Endothelial cell of umbilical vein (primary cell): ENCODE measurements at regions not wholly inside any gene's neighbourhood (a gene's known extent, or its start where the extent isn't known, plus 50 kb on each side); places are given as distances from the start of the nearest gene placed in this dataset.

Experiments
- BruUV-seq: library from RNA; stranded (reverse); fragments of 400-500 nt; replicated peaks from 2 replicates; lab custom pipeline; 2021; lab: Mats Ljungman, UMichigan
- CTCF ChIA-PET: fragments of 300-600, 350-600 bp; sonication (Branson Sonifier 250); formaldehyde crosslinking; loops from one replicate; lab custom pipeline; 2021; ENCODE audit warnings: antibody characterized with exemption, inconsistent platforms; lab: Charles Lee
- POLR2A ChIA-PET: fragments of 300-600, 350-600 bp; sonication (Branson Sonifier 250); formaldehyde crosslinking; loops from one replicate; lab custom pipeline; 2021; ENCODE audit warnings: antibody characterized with exemption, inconsistent platforms; lab: Charles Lee
- DNase-seq: peaks from one replicate; pipeline ENCODE4 v3.0.0-alpha.2; 2011; ENCODE audit warnings: low read depth, low spot score
- FAIRE-seq: peaks from 2 replicates; lab custom pipeline; 2011; peaks lifted over from hg19 to GRCh38; lab: Jason Lieb, UNC
- H2AFZ ChIP-seq: 2 replicates; pipeline ENCODE4 v1.6.0; 2012; ENCODE audit warnings: low read depth, low read length, control low read depth, inconsistent platforms
- H3K27ac ChIP-seq: 2 replicates; pipeline ENCODE4 v1.5.1; 2011; ENCODE audit warnings: low read depth, mild to moderate bottlenecking, control low read depth, low read length, moderate library complexity; ENCODE audit not compliant: insufficient read depth
- H3K27me3 ChIP-seq, 2 experiments: 2 replicates each; pipeline versions ENCODE4 v1.6.0 to v1.6.1; 2011; ENCODE audit warnings: low read length in 2 of 2, mixed read lengths in 1 of 2; ENCODE audit not compliant: control insufficient read depth in 2 of 2, insufficient read depth in 2 of 2
- H3K36me3 ChIP-seq, 2 experiments: 2 replicates in 1 of 2; 3 replicates in 1 of 2; pipeline ENCODE4 v1.5.1; 2011; ENCODE audit warnings: low read length in 2 of 2, mild to moderate bottlenecking in 1 of 2, moderate library complexity in 1 of 2; ENCODE audit not compliant: control insufficient read depth in 2 of 2, insufficient read depth in 2 of 2; ENCODE audit errors: extremely low read depth in 1 of 2
- H3K4me1 ChIP-seq: 3 replicates; pipeline ENCODE4 v1.5.1; 2011; ENCODE audit warnings: mild to moderate bottlenecking, low read length; ENCODE audit not compliant: control insufficient read depth, insufficient read depth; ENCODE audit errors: extremely low read depth
- H3K4me2 ChIP-seq: 2 replicates; pipeline ENCODE4 v1.6.1; 2011; ENCODE audit warnings: low read length, control low read depth, mixed read lengths; ENCODE audit not compliant: insufficient read depth
- H3K4me3 ChIP-seq, 3 experiments: fragments of 200-600 bp in 1 of 3; sonication (generic), shearing (Covaris generic) in 1 of 3; replicated peaks in 1 of 3; 2 replicates each; pipeline ENCODE4 v1.5.1; 2011 to 2016; ENCODE audit warnings: control low read depth in 3 of 3, low read length in 3 of 3, mild to moderate bottlenecking in 2 of 3, inconsistent platforms in 1 of 3, low read depth in 1 of 3, moderate library complexity in 1 of 3; ENCODE audit not compliant: insufficient read depth in 1 of 3
- H3K79me2 ChIP-seq: 2 replicates; pipeline ENCODE4 v1.6.0; 2012; ENCODE audit warnings: low read length, inconsistent platforms; ENCODE audit not compliant: control insufficient read depth, insufficient read depth
- H3K9ac ChIP-seq: replicated peaks from 2 replicates; pipeline ENCODE3; 2011; ENCODE audit warnings: low read length, control low read depth; ENCODE audit not compliant: insufficient read depth; ENCODE audit errors: extremely low read depth
- H3K9me1 ChIP-seq: replicated peaks from 3 replicates; pipeline ENCODE4 v1.6.0; 2011; ENCODE audit warnings: mild to moderate bottlenecking, low read length; ENCODE audit not compliant: control insufficient read depth, insufficient read depth; ENCODE audit errors: extremely low read depth
- H3K9me3 ChIP-seq: replicated peaks from 2 replicates; pipeline ENCODE4 v1.5.1; 2012; ENCODE audit warnings: low read length, inconsistent platforms; ENCODE audit not compliant: control insufficient read depth, insufficient read depth
- H4K20me1 ChIP-seq: replicated peaks from 2 replicates; pipeline ENCODE3; 2011; ENCODE audit warnings: mild to moderate bottlenecking, low read length; ENCODE audit not compliant: control insufficient read depth, insufficient read depth; ENCODE audit errors: extremely low read depth
- FOS ChIP-seq: IDR thresholded peaks from 2 replicates; pipeline ENCODE4 v1.6.1; 2011; ENCODE audit warnings: mild to moderate bottlenecking, low read length, moderate library complexity, borderline replicate concordance; ENCODE audit not compliant: insufficient read depth
- MYC ChIP-seq: IDR thresholded peaks from one replicate; pipeline ENCODE4 v1.6.1; 2011; ENCODE audit warnings: mild to moderate bottlenecking, low read depth, low read length
- POLR2AphosphoS5 ChIP-seq: IDR thresholded peaks from 2 replicates; pipeline ENCODE4 v1.6.1; 2012; ENCODE audit warnings: low read depth, mild to moderate bottlenecking, control low read depth, low read length, moderate library complexity; ENCODE audit not compliant: insufficient read depth
- dilution Hi-C: fragments of 300-500 bp; cut with MboI; formaldehyde crosslinking; loops from one replicate; pipeline ENCODE4 v1.15.0; 2019; ENCODE audit warnings: low sequenced_read_pairs; ENCODE audit not compliant: extremely low pct_ligation_motif_present
- intact Hi-C: fragments of 100-400 bp; cut with micrococcal nuclease; formaldehyde crosslinking; loops from one replicate; pipeline ENCODE4 v1.10.0; 2022
- TF ChIP-seq, protein P1 (sequence below), 2 donors: IDR thresholded peaks; 1 replicate in 1 of 2; 2 replicates in 1 of 2; pipeline ENCODE4 v1.5.1; 2011; ENCODE audit warnings: low read length in 2 of 2, mild to moderate bottlenecking in 2 of 2, moderate library complexity in 2 of 2, control low read depth in 1 of 2, inconsistent platforms in 1 of 2, low read depth in 1 of 2; ENCODE audit not compliant: insufficient read depth in 1 of 2; ENCODE audit errors: extremely low read depth in 1 of 2

DNA sequence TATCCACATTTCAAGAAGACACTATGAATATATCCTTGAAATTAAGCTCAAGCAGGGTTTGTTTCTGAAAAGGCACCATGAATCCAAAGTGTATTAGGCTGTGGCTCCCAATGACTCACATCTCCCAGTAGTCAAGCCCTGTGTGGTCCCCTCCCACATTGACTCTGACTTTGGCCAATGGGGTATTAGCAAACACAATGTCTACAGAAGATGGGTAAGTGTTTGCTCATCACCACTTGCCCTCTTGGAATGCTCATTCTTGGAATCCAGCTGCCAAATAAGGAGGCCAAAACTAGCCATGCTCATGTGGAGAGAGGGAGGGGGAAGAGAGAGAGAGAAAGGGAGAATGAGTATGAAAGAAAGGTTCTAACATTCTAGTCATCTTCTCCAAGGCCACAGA, 490.0 kb downstream of the TXNL1 start:
- H3K79me2 ChIP-seq, result no peaks in the 10 kb centered on the region
- no peak overlapping the region for H3K9ac ChIP-seq
- no peak for FAIRE-seq
- no peak for TF ChIP-seq POLR2AphosphoS5
- no peaks in the 10 kb centered on the region for H3K9me1 ChIP-seq
- dilution Hi-C loops, result no loop called here
- no peak overlapping the region for H3K4me3 ChIP-seq
- H3K4me2 ChIP-seq, result no peak overlapping the region
- no peaks in the 10 kb centered on the region for H3K27me3 ChIP-seq
- no peaks in the 10 kb centered on the region for H3K4me1 ChIP-seq
- CTCF ChIA-PET, result no interaction called here
- no peak for DNase-seq
- no peaks in the 10 kb centered on the region for H4K20me1 ChIP-seq
- BruUV-seq, result no TSS peak
- no peak overlapping the region for H3K27ac ChIP-seq
- intact Hi-C loops, result no loop called here
- no peaks in the 10 kb centered on the region for H3K9me3 ChIP-seq
- POLR2A ChIA-PET, result no interaction called here
- H3K36me3 ChIP-seq, result no peaks in the 10 kb centered on the region
- no peak overlapping the region for H2AFZ ChIP-seq

- DNase-seq (no peak), FAIRE-seq (no peak)
- Histone ChIP-seq H3K9ac (no peak overlapping the region), H3K4me1 (no peaks in the 10 kb centered on the region), H3K4me2 (no peak overlapping the region), H4K20me1 (no peaks in the 10 kb centered on the region), H3K9me3 (no peaks in the 10 kb centered on the region), H2AFZ (no peak overlapping the region), H3K36me3 (no peaks in the 10 kb centered on the region), H3K27me3 (no peaks in the 10 kb centered on the region), H3K9me1 (no peaks in the 10 kb centered on the region), H3K27ac (no peak overlapping the region), H3K4me3 (no peak overlapping the region), H3K79me2 (no peaks in the 10 kb centered on the region)
- dilution Hi-C loops (no loop called here), intact Hi-C loops (no loop called here)
- TF ChIP-seq MYC, result no peak
- TF ChIP-seq FOS, result peak; percentile 11
- TF ChIP-seq, protein P1, sequence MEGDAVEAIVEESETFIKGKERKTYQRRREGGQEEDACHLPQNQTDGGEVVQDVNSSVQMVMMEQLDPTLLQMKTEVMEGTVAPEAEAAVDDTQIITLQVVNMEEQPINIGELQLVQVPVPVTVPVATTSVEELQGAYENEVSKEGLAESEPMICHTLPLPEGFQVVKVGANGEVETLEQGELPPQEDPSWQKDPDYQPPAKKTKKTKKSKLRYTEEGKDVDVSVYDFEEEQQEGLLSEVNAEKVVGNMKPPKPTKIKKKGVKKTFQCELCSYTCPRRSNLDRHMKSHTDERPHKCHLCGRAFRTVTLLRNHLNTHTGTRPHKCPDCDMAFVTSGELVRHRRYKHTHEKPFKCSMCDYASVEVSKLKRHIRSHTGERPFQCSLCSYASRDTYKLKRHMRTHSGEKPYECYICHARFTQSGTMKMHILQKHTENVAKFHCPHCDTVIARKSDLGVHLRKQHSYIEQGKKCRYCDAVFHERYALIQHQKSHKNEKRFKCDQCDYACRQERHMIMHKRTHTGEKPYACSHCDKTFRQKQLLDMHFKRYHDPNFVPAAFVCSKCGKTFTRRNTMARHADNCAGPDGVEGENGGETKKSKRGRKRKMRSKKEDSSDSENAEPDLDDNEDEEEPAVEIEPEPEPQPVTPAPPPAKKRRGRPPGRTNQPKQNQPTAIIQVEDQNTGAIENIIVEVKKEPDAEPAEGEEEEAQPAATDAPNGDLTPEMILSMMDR (IDR thresholded peaks at IDR 0.05; ENCODE audit: extremely low read depth in 1 of 2, insufficient read depth in 1 of 2, low read depth in 1 of 2, low read length in 2 of 2), result no peak
- POLR2A ChIA-PET, result no interaction called here
- CTCF ChIA-PET, result no interaction called here
- no TSS peak for BruUV-seq
Measured at GRCh38 chr18:56146565-56146964, 491.8 kb downstream of the TXNL1 start.
